ENCODE measurements at regions not wholly inside any gene's neighbourhood (a gene's known extent, or its start where the extent isn't known, plus 50 kb on each side); places are given as distances from the start of the nearest gene placed in this dataset.

- Histone ChIP-seq H3K4me1 (no peaks in the 10 kb centered on the region), H3K36me3 (no peaks in the 10 kb centered on the region), H3K9me3 (no peaks in the 10 kb centered on the region), H3K27ac (no peak overlapping the region), H3K4me3 (no peak overlapping the region), H3K27me3 (no peaks in the 10 kb centered on the region)
- in situ Hi-C loops (cut with MboI; ENCODE audit: low sequenced_read_pairs in 4 of 4), result no loop called here
- DNase-seq (no peak), ATAC-seq (no peak)
- no peak for TF ChIP-seq CTCF (IDR thresholded peaks at IDR 0.05 in 4 of 5, conservative IDR thresholded peaks at IDR 0.05 in 1 of 5)
- TF ChIP-seq POLR2A (IDR thresholded peaks at IDR 0.05), result no peak
- intact Hi-C loops (cut with DNase I; ENCODE audit: low total_unique reads), result no loop called here
These were observed 536.8 kb upstream of the DPP6 start for GRCh38 chr7:153515359-153515758.

GRCh38 chr7:153518201-153518984, 533.8 kb upstream of the DPP6 start:
- Histone ChIP-seq H3K4me3 (no peak overlapping the region), H3K27ac (no peak overlapping the region), H3K36me3 (no peaks in the 10 kb centered on the region), H3K4me1 (no peaks in the 10 kb centered on the region), H3K9me3 (no peaks in the 10 kb centered on the region), H3K27me3 (no peaks in the 10 kb centered on the region)
- DNase-seq, result no peak
- intact Hi-C loops (cut with DNase I; ENCODE audit: low total_unique reads), result no loop called here
- ATAC-seq, result no peak
- in situ Hi-C loops (cut with MboI; ENCODE audit: low sequenced_read_pairs in 4 of 4), result no loop called here
- TF ChIP-seq CTCF (IDR thresholded peaks at IDR 0.05 in 4 of 5, conservative IDR thresholded peaks at IDR 0.05 in 1 of 5) (no peak), POLR2A (IDR thresholded peaks at IDR 0.05) (no peak)

- TF ChIP-seq CTCF (IDR thresholded peaks at IDR 0.05 in 4 of 5, conservative IDR thresholded peaks at IDR 0.05 in 1 of 5) (no peak), POLR2A (IDR thresholded peaks at IDR 0.05) (no peak)
- in situ Hi-C loops (cut with MboI; ENCODE audit: low sequenced_read_pairs in 4 of 4), result no loop called here
- ATAC-seq (no peak), DNase-seq (no peak)
- no peaks in the 10 kb centered on the region for H3K9me3 ChIP-seq
- H3K27me3 ChIP-seq, result no peaks in the 10 kb centered on the region
- no peak overlapping the region for H3K27ac ChIP-seq
- H3K4me1 ChIP-seq, result no peaks in the 10 kb centered on the region
- intact Hi-C loops (cut with DNase I; ENCODE audit: low total_unique reads), result no loop called here
- no peaks in the 10 kb centered on the region for H3K36me3 ChIP-seq
- H3K4me3 ChIP-seq, result no peak overlapping the region
These were observed 530.8 kb upstream of the DPP6 start for GRCh38 chr7:153521370-153521769.

GRCh38 chr7:153522261-153522660, 529.9 kb upstream of the DPP6 start:
- no peak for TF ChIP-seq CTCF (IDR thresholded peaks at IDR 0.05 in 4 of 5, conservative IDR thresholded peaks at IDR 0.05 in 1 of 5)
- TF ChIP-seq POLR2A (IDR thresholded peaks at IDR 0.05), result no peak
- Histone ChIP-seq H3K27me3 (no peaks in the 10 kb centered on the region), H3K36me3 (no peaks in the 10 kb centered on the region), H3K27ac (no peak overlapping the region), H3K4me1 (no peaks in the 10 kb centered on the region), H3K4me3 (no peak overlapping the region), H3K9me3 (no peaks in the 10 kb centered on the region)
- peak in 1 of 2 donors; percentile 60 for ATAC-seq
- in situ Hi-C loops (cut with MboI; ENCODE audit: low sequenced_read_pairs in 4 of 4) (no loop called here), intact Hi-C loops (cut with DNase I; ENCODE audit: low total_unique reads) (no loop called here)
- DNase-seq, result no peak

Measured in gastrocnemius medialis (tissue), 4 donors.